Ishikawa (cell line): ENCODE measurements at regions not wholly inside any gene's neighbourhood (a gene's known extent, or its start where the extent isn't known, plus 50 kb on each side); places are given as distances from the start of the nearest gene placed in this dataset.

Experiments
- CEBPB ChIP-seq: IDR thresholded peaks from 2 replicates; pipeline ENCODE4 v1.6.1; 2012
- CREB1 ChIP-seq: IDR thresholded peaks from 2 replicates; pipeline ENCODE4 v1.6.1; 2012; ENCODE audit warnings: low read depth
- EGR1 ChIP-seq: IDR thresholded peaks from 2 replicates; pipeline ENCODE4 v1.6.1; 2012
- EP300 ChIP-seq: IDR thresholded peaks from 2 replicates; pipeline ENCODE4 v1.6.1; 2012; ENCODE audit warnings: borderline replicate concordance
- FOXM1 ChIP-seq: IDR thresholded peaks from 2 replicates; pipeline ENCODE4 v1.6.1; 2012; ENCODE audit warnings: low read depth, borderline replicate concordance
- MAX ChIP-seq: IDR thresholded peaks from 2 replicates; pipeline ENCODE4 v1.6.1; 2012
- NFIC ChIP-seq: IDR thresholded peaks from 2 replicates; pipeline ENCODE4 v1.6.1; 2012
- RAD21 ChIP-seq: IDR thresholded peaks from 2 replicates; pipeline ENCODE4 v1.6.1; 2012; ENCODE audit warnings: low read depth
- TAF1 ChIP-seq: IDR thresholded peaks from 2 replicates; pipeline ENCODE4 v1.6.1; 2012; ENCODE audit warnings: low read depth, mild to moderate bottlenecking
- TCF12 ChIP-seq: IDR thresholded peaks from 2 replicates; pipeline ENCODE4 v1.6.1; 2012; ENCODE audit warnings: low read depth
- TEAD4 ChIP-seq: IDR thresholded peaks from 2 replicates; pipeline ENCODE4 v1.6.1; 2012
- USF1 ChIP-seq: IDR thresholded peaks from 2 replicates; pipeline ENCODE4 v1.6.1; 2012
- YY1 ChIP-seq: IDR thresholded peaks from 2 replicates; pipeline ENCODE4 v1.6.1; 2012; ENCODE audit warnings: low read depth
- ZBTB7A ChIP-seq: IDR thresholded peaks from 2 replicates; pipeline ENCODE4 v1.6.1; 2012; ENCODE audit warnings: low read depth
- TF ChIP-seq, protein P1 (sequence below): IDR thresholded peaks from 2 replicates; pipeline ENCODE4 v1.6.1; 2012; ENCODE audit warnings: low read depth, mild to moderate bottlenecking

DNA sequence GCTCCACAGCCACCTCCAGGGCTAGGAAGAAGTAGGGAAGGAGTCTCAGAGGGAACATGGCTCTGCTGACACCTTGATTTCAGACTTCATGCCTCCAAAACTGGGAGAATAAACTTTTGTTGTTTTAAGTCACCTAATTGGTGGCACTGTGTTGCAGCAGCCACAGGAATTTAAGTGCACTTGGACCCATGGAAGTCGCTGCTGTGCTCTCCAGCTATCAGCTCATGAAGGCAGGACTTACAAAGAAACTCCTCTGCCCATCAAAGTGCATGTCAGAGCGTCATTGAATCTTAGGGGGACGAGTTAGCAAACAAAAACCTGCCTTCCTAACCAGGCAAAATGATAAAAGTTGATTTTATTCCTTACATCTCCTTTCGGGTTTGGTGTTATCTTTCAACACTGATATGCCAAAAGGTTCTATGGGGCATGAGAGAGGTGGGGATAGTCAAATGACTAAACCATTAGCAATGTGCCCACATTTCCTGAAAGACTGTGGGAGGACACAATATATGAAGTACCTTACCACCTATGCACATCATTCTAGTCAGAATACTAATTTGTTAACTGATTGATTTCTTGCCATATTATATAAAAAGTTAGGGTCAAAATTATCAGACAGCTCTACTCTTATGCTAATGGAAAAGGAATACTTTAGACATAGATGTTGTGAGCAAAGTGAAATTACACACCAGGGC is 235.8 kb upstream of the TNP1 start:
- TF ChIP-seq USF1 (no peak), ZBTB7A (no peak), NFIC (no peak), EP300 (no peak), TEAD4 (no peak), CREB1 (no peak), MAX (no peak), YY1 (no peak), TAF1 (no peak), FOXM1 (no peak), TCF12 (no peak), RAD21 (no peak), EGR1 (no peak), CEBPB (no peak)
- TF ChIP-seq, protein P1, sequence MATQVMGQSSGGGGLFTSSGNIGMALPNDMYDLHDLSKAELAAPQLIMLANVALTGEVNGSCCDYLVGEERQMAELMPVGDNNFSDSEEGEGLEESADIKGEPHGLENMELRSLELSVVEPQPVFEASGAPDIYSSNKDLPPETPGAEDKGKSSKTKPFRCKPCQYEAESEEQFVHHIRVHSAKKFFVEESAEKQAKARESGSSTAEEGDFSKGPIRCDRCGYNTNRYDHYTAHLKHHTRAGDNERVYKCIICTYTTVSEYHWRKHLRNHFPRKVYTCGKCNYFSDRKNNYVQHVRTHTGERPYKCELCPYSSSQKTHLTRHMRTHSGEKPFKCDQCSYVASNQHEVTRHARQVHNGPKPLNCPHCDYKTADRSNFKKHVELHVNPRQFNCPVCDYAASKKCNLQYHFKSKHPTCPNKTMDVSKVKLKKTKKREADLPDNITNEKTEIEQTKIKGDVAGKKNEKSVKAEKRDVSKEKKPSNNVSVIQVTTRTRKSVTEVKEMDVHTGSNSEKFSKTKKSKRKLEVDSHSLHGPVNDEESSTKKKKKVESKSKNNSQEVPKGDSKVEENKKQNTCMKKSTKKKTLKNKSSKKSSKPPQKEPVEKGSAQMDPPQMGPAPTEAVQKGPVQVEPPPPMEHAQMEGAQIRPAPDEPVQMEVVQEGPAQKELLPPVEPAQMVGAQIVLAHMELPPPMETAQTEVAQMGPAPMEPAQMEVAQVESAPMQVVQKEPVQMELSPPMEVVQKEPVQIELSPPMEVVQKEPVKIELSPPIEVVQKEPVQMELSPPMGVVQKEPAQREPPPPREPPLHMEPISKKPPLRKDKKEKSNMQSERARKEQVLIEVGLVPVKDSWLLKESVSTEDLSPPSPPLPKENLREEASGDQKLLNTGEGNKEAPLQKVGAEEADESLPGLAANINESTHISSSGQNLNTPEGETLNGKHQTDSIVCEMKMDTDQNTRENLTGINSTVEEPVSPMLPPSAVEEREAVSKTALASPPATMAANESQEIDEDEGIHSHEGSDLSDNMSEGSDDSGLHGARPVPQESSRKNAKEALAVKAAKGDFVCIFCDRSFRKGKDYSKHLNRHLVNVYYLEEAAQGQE: no peak

DNA sequence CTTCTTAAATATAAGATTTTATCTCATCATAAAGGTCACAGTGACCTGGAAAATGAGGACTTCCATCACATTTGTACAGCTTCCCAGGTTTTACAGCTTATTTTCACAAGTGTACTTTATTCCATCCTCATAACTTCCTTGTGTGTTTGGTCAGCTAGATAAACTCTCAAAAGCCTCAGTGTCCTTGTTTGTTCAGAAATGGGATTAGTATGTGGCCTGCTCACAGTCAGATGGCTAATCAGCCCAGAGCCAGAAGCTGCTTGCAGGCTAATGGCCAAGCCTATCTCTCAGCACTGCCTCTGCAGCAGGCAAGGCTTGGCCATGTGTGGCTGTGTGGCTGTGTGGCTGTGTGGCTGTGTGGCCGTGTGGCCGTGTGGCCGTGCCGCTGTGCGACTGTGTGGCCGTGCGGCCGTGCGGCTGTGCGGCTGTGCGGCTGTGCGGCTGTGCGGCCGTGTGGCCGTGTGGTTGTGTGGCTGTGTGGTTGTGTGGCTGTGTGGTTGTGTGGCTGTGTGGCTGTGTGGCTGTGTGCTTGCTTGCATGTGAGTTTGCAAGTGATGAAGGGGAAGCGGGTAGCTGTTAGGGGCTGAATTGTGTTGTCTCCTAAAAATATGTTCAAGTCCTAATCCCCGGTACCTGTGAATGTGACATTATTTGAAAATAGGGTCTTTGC is 233.0 kb upstream of the TNP1 start:
- TF ChIP-seq EGR1 (no peak), CREB1 (no peak), TCF12 (no peak)

GRCh38 chr2:217091531-217091930 is 231.7 kb upstream of the TNP1 start:
- TF ChIP-seq NFIC (no peak), EGR1 (no peak), RAD21 (no peak), CEBPB (no peak), TEAD4 (no peak), TCF12 (no peak), TAF1 (no peak), USF1 (no peak), EP300 (no peak), CREB1 (no peak), MAX (no peak), YY1 (no peak), ZBTB7A (no peak), FOXM1 (no peak)
- TF ChIP-seq, protein P1: no peak

DNA sequence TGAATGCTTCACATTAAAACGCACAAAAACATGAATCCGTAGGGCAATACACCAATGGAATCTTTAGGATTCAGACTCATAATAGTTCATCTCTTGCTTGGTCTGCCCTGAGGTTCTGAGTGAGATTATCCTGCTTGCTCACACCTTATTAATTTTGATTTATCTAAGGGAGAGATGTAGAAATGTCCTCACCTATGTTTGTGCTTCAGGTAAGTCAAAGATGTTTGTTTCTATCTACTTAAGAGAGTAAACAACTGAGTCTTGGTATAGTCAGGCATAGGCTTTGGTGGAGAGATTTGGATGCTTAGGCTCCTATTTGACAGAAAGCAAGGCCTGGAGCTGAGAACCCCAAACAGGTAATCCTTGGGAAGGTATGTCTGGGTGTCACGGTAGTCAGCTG is 231.0 kb upstream of the TNP1 start:
- TF ChIP-seq TCF12: no peak
- TF ChIP-seq YY1: no peak
- TF ChIP-seq USF1: no peak
- no peak for TF ChIP-seq TAF1
- no peak for TF ChIP-seq FOXM1
- TF ChIP-seq EP300: no peak
- no peak for TF ChIP-seq RAD21
- TF ChIP-seq MAX: no peak

DNA sequence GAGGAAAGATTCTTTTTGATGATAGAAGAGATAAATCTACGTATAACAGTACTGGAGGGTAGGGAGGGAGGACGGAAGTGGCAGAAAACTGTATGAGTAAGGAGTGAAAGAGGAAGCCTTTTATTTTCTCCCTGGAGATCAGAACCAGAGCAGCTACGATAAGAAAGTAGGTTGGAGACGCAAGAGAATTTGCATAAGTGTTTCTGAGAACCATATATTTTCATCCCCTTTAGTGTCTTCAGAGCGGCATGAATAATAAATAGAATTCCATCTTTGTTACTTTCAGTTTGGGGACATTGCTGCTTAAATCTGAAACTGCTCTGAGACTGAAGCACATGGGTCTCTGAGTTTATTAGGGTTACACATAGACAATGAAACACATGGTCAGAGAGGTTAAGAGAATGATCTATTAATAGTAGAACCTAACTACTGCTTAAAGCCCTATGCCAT is 230.2 kb upstream of the TNP1 start:
- TF ChIP-seq ZBTB7A: no peak
- TF ChIP-seq YY1: no peak
- no peak for TF ChIP-seq CEBPB
- no peak for TF ChIP-seq MAX
- no peak for TF ChIP-seq TCF12
- TF ChIP-seq, protein P1: no peak
